HEK293T (cell line): ENCODE measurements at regions not wholly inside any gene's neighbourhood (a gene's known extent, or its start where the extent isn't known, plus 50 kb on each side); places are given as distances from the start of the nearest gene placed in this dataset.

ENCODE experiments used
- ARNT ChIP-seq: fragments of 450-650 bp; IDR thresholded peaks from 2 replicates; pipeline ENCODE4 v1.6.1; 2017; ENCODE audit warnings: mild to moderate bottlenecking
- BHLHE40 ChIP-seq: fragments of 450-650 bp; IDR thresholded peaks from 2 replicates; pipeline ENCODE4 v1.6.1; 2016; ENCODE audit warnings: mild to moderate bottlenecking, moderate library complexity, borderline replicate concordance
- FOXA1 ChIP-seq: fragments of 450-650 bp; IDR thresholded peaks from 2 replicates; pipeline ENCODE4 v1.6.1; 2016; ENCODE audit warnings: mild to moderate bottlenecking
- FOXM1 ChIP-seq: fragments of 450-650 bp; IDR thresholded peaks from 2 replicates; pipeline ENCODE4 v1.6.1; 2017; ENCODE audit warnings: mild to moderate bottlenecking, borderline replicate concordance
- LEF1 ChIP-seq: fragments of 450-650 bp; IDR thresholded peaks from 2 replicates; pipeline ENCODE4 v1.6.1; 2017; ENCODE audit warnings: mild to moderate bottlenecking, borderline replicate concordance
- PKNOX1 ChIP-seq: fragments of 450-650 bp; IDR thresholded peaks from 2 replicates; pipeline ENCODE4 v1.6.1; 2016
- SP1 ChIP-seq: fragments of 450-650 bp; IDR thresholded peaks from 2 replicates; pipeline ENCODE4 v1.6.1; 2017
- SUZ12 ChIP-seq: fragments of 450-650 bp; IDR thresholded peaks from 2 replicates; pipeline ENCODE4 v1.6.1; 2016; ENCODE audit warnings: mild to moderate bottlenecking

GRCh38 chr10:3868271-3868664, 83.3 kb upstream of the KLF6 start:
- TF ChIP-seq SUZ12 (no peak), LEF1 (no peak), SP1 (no peak), PKNOX1 (no peak), BHLHE40 (no peak), FOXM1 (no peak), FOXA1 (no peak), ARNT (no peak)
